SK-N-SH treated with all-trans-retinoic acid at 6 μM for 48 hours (cell line): ENCODE measurements at regions not wholly inside any gene's neighbourhood (a gene's known extent, or its start where the extent isn't known, plus 50 kb on each side); places are given as distances from the start of the nearest gene placed in this dataset.

ENCODE experiments used
- ATAC-seq: fragments of 200-7000 bp; cut with Tn5 transposase; 3 replicates; pipeline ENCODE4 v1.9.1; 2020; ENCODE audit warnings: mild to moderate bottlenecking, moderate library complexity
- ARNTL ChIP-seq: fragments of 450-650 bp; formaldehyde crosslinking; IDR thresholded peaks from 2 replicates; pipeline ENCODE4 v1.5.0; 2020; ENCODE audit warnings: low read depth, mild to moderate bottlenecking, moderate library complexity, borderline replicate concordance
- BACH2 ChIP-seq: fragments of 250-450 bp; sonication (Bioruptor Pico); IDR thresholded peaks from 2 replicates; pipeline ENCODE4 v1.9.0; 2021; ENCODE audit warnings: mild to moderate bottlenecking, borderline replicate concordance
- CSDC2 ChIP-seq: fragments of 250-450 bp; sonication (Bioruptor Pico); IDR thresholded peaks from 2 replicates; pipeline ENCODE4 v1.5.0; 2020; ENCODE audit warnings: mild to moderate bottlenecking, moderate library complexity
- ESRRG ChIP-seq: fragments of 250-450 bp; sonication (Bioruptor Pico); IDR thresholded peaks from 2 replicates; pipeline ENCODE4 v1.6.1; 2021; ENCODE audit warnings: mild to moderate bottlenecking
- GLIS3 ChIP-seq: fragments of 250-450 bp; sonication (Bioruptor Pico); IDR thresholded peaks from 2 replicates; pipeline ENCODE4 v1.5.0; 2020; ENCODE audit warnings: mild to moderate bottlenecking, moderate library complexity
- OSR1 ChIP-seq: fragments of 250-450 bp; sonication (Bioruptor Pico); IDR thresholded peaks from 2 replicates; pipeline ENCODE4 v1.8.0; 2022; ENCODE audit warnings: moderate library complexity, mild to moderate bottlenecking, inconsistent platforms
- PATZ1 ChIP-seq: fragments of 250-450 bp; sonication (Bioruptor Pico); IDR thresholded peaks from 2 replicates; pipeline ENCODE4 v1.8.0; 2020; ENCODE audit warnings: mild to moderate bottlenecking, moderate library complexity, borderline replicate concordance
- PPARA ChIP-seq: fragments of 250-450 bp; sonication (Bioruptor Pico); IDR thresholded peaks from 2 replicates; pipeline ENCODE4 v1.5.0; 2020; ENCODE audit warnings: mild to moderate bottlenecking, borderline replicate concordance
- RARB ChIP-seq: fragments of 250-450 bp; sonication (Bioruptor Pico); IDR thresholded peaks from 2 replicates; pipeline ENCODE4 v1.8.0; 2021; ENCODE audit warnings: mild to moderate bottlenecking, moderate library complexity
- SNAI2 ChIP-seq: fragments of 250-450 bp; sonication (Bioruptor Pico); IDR thresholded peaks from 2 replicates; pipeline ENCODE4 v1.5.0; 2020; ENCODE audit warnings: mild to moderate bottlenecking, moderate library complexity
- TCF4 ChIP-seq: fragments of 250-450 bp; sonication (Bioruptor Pico); IDR thresholded peaks from 2 replicates; pipeline ENCODE4 v1.8.0; 2021; ENCODE audit warnings: mild to moderate bottlenecking, moderate library complexity, borderline replicate concordance
- TOX ChIP-seq: fragments of 250-450 bp; sonication (Bioruptor Pico); IDR thresholded peaks from 2 replicates; pipeline ENCODE4 v1.8.0; 2021; ENCODE audit warnings: mild to moderate bottlenecking, moderate library complexity, borderline replicate concordance
- ZC3H10 ChIP-seq: fragments of 250-450 bp; sonication (Bioruptor Pico); IDR thresholded peaks from 2 replicates; pipeline ENCODE4 v1.5.1; 2021; ENCODE audit warnings: mild to moderate bottlenecking, moderate library complexity
- ZFP3 ChIP-seq: fragments of 250-450 bp; sonication (Bioruptor Pico); IDR thresholded peaks from 2 replicates; pipeline ENCODE4 v1.5.0; 2020; ENCODE audit warnings: mild to moderate bottlenecking, moderate library complexity
- ZFP30 ChIP-seq: fragments of 450-650 bp; formaldehyde crosslinking; IDR thresholded peaks from 2 replicates; pipeline ENCODE4 v1.5.0; 2022; ENCODE audit warnings: mild to moderate bottlenecking, moderate library complexity
- ZNF565 ChIP-seq: fragments of 450-650 bp; formaldehyde crosslinking; conservative IDR thresholded peaks from 2 replicates; pipeline ENCODE4 v1.5.0; 2020; ENCODE audit warnings: low read depth, mild to moderate bottlenecking, moderate library complexity
- ZNF70 ChIP-seq: fragments of 450-650 bp; formaldehyde crosslinking; IDR thresholded peaks from 2 replicates; pipeline ENCODE4 v1.5.0; 2020; ENCODE audit warnings: mild to moderate bottlenecking, moderate library complexity
- ZNF8 ChIP-seq: fragments of 450-650 bp; formaldehyde crosslinking; IDR thresholded peaks from 2 replicates; pipeline ENCODE4 v1.5.0; 2020; ENCODE audit warnings: mild to moderate bottlenecking, moderate library complexity
- TF ChIP-seq, protein P1 (sequence below): fragments of 250-450 bp; sonication (Bioruptor Pico); IDR thresholded peaks from 2 replicates; pipeline ENCODE4 v1.8.0; 2021; ENCODE audit warnings: low read depth, mild to moderate bottlenecking, moderate library complexity, borderline replicate concordance
- TF ChIP-seq, protein P2 (sequence below): fragments of 250-450 bp; sonication (Bioruptor Pico); IDR thresholded peaks from 2 replicates; pipeline ENCODE4 v1.5.1; 2021; ENCODE audit warnings: mild to moderate bottlenecking, moderate library complexity
- TF ChIP-seq, protein P3 (sequence below): fragments of 250-450 bp; sonication (Bioruptor Pico); IDR thresholded peaks from 2 replicates; pipeline ENCODE4 v1.5.1; 2020; ENCODE audit warnings: low read depth, mild to moderate bottlenecking, moderate library complexity
- TF ChIP-seq, protein P4 (sequence below): fragments of 250-450 bp; sonication (Bioruptor Pico); IDR thresholded peaks from 2 replicates; pipeline ENCODE4 v1.5.0; 2020; ENCODE audit warnings: mild to moderate bottlenecking, moderate library complexity

- no peak for ATAC-seq
- TF ChIP-seq, protein P1, sequence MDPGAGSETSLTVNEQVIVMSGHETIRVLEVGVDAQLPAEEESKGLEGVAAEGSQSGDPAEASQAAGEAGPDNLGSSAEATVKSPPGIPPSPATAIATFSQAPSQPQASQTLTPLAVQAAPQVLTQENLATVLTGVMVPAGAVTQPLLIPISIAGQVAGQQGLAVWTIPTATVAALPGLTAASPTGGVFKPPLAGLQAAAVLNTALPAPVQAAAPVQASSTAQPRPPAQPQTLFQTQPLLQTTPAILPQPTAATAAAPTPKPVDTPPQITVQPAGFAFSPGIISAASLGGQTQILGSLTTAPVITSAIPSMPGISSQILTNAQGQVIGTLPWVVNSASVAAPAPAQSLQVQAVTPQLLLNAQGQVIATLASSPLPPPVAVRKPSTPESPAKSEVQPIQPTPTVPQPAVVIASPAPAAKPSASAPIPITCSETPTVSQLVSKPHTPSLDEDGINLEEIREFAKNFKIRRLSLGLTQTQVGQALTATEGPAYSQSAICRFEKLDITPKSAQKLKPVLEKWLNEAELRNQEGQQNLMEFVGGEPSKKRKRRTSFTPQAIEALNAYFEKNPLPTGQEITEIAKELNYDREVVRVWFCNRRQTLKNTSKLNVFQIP, result no peak
- TF ChIP-seq ZC3H10 (CRISPR knock-in tag) (no peak), BACH2 (CRISPR knock-in tag) (no peak), ZFP3 (CRISPR knock-in tag) (no peak), SNAI2 (CRISPR knock-in tag) (no peak), ZNF565 (CRISPR knock-in tag) (no peak), ARNTL (CRISPR knock-in tag) (no peak), ZNF70 (CRISPR knock-in tag) (no peak), RARB (CRISPR knock-in tag) (no peak)
- TF ChIP-seq, protein P2, sequence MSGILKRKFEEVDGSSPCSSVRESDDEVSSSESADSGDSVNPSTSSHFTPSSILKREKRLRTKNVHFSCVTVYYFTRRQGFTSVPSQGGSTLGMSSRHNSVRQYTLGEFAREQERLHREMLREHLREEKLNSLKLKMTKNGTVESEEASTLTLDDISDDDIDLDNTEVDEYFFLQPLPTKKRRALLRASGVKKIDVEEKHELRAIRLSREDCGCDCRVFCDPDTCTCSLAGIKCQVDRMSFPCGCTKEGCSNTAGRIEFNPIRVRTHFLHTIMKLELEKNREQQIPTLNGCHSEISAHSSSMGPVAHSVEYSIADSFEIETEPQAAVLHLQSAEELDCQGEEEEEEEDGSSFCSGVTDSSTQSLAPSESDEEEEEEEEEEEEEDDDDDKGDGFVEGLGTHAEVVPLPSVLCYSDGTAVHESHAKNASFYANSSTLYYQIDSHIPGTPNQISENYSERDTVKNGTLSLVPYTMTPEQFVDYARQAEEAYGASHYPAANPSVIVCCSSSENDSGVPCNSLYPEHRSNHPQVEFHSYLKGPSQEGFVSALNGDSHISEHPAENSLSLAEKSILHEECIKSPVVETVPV (CRISPR knock-in tag), result no peak
- TF ChIP-seq, all 23 proteins: peak for 0
These were observed 127.2 kb downstream of the CD164 start for GRCh38 chr6:109255087-109255486.

- ATAC-seq, result no peak
- TF ChIP-seq ESRRG (CRISPR knock-in tag) (no peak), PATZ1 (CRISPR knock-in tag) (no peak), TCF4 (CRISPR knock-in tag) (no peak), OSR1 (CRISPR knock-in tag) (no peak), GLIS3 (no peak), CSDC2 (no peak), TOX (no peak), ZNF70 (CRISPR knock-in tag) (no peak), BACH2 (CRISPR knock-in tag) (no peak), ZNF565 (CRISPR knock-in tag) (no peak), ZFP30 (CRISPR knock-in tag) (no peak), SNAI2 (CRISPR knock-in tag) (no peak)
These were observed 128.9 kb downstream of the CD164 start for GRCh38 chr6:109253366-109253765.

GRCh38 chr6:109252261-109253041, 129.8 kb downstream of the CD164 start:
- TF ChIP-seq ESRRG (CRISPR knock-in tag) (no peak), GLIS3 (no peak), TOX (no peak), ZFP30 (CRISPR knock-in tag) (no peak), ZFP3 (CRISPR knock-in tag) (no peak), PPARA (CRISPR knock-in tag) (no peak), PATZ1 (CRISPR knock-in tag) (no peak), ZNF8 (no peak)
- no peak for ATAC-seq

- TF ChIP-seq, protein P3, sequence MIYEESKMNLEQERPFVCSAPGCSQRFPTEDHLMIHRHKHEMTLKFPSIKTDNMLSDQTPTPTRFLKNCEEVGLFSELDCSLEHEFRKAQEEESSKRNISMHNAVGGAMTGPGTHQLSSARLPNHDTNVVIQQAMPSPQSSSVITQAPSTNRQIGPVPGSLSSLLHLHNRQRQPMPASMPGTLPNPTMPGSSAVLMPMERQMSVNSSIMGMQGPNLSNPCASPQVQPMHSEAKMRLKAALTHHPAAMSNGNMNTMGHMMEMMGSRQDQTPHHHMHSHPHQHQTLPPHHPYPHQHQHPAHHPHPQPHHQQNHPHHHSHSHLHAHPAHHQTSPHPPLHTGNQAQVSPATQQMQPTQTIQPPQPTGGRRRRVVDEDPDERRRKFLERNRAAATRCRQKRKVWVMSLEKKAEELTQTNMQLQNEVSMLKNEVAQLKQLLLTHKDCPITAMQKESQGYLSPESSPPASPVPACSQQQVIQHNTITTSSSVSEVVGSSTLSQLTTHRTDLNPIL (CRISPR knock-in tag), result no peak
- TF ChIP-seq PPARA (CRISPR knock-in tag) (no peak), ZFP30 (CRISPR knock-in tag) (no peak), ZFP3 (CRISPR knock-in tag) (no peak), BACH2 (CRISPR knock-in tag) (no peak), PATZ1 (CRISPR knock-in tag) (no peak)
- TF ChIP-seq, protein P4, sequence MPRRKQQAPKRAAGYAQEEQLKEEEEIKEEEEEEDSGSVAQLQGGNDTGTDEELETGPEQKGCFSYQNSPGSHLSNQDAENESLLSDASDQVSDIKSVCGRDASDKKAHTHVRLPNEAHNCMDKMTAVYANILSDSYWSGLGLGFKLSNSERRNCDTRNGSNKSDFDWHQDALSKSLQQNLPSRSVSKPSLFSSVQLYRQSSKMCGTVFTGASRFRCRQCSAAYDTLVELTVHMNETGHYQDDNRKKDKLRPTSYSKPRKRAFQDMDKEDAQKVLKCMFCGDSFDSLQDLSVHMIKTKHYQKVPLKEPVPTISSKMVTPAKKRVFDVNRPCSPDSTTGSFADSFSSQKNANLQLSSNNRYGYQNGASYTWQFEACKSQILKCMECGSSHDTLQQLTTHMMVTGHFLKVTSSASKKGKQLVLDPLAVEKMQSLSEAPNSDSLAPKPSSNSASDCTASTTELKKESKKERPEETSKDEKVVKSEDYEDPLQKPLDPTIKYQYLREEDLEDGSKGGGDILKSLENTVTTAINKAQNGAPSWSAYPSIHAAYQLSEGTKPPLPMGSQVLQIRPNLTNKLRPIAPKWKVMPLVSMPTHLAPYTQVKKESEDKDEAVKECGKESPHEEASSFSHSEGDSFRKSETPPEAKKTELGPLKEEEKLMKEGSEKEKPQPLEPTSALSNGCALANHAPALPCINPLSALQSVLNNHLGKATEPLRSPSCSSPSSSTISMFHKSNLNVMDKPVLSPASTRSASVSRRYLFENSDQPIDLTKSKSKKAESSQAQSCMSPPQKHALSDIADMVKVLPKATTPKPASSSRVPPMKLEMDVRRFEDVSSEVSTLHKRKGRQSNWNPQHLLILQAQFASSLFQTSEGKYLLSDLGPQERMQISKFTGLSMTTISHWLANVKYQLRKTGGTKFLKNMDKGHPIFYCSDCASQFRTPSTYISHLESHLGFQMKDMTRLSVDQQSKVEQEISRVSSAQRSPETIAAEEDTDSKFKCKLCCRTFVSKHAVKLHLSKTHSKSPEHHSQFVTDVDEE (CRISPR knock-in tag), result no peak
- no peak for ATAC-seq
These were observed 130.4 kb downstream of the CD164 start for GRCh38 chr6:109251839-109252238.
